ENCODE measurements at regions not wholly inside any gene's neighbourhood (a gene's known extent, or its start where the extent isn't known, plus 50 kb on each side); places are given as distances from the start of the nearest gene placed in this dataset.

GRCh38 chr22:49446145-49446758 is 381.4 kb downstream of the BRD1 start:
- TF ChIP-seq GATA2 (IDR thresholded peaks at IDR 0.05; ENCODE audit: low read depth, low read length) (no peak), GATA3 (IDR thresholded peaks at IDR 0.05; ENCODE audit: low read depth, low read length) (no peak)
